ENCODE measurements at regions not wholly inside any gene's neighbourhood (a gene's known extent, or its start where the extent isn't known, plus 50 kb on each side); places are given as distances from the start of the nearest gene placed in this dataset.

- TF ChIP-seq BCL11A (IDR thresholded peaks at IDR 0.05; ENCODE audit: low read depth in 2 of 2, low read length in 2 of 2): no peak
- no peak for TF ChIP-seq GTF2F1 (IDR thresholded peaks at IDR 0.05; ENCODE audit: borderline replicate concordance, low read depth, low read length)
These were observed 141.5 kb upstream of the LRFN2 start (continued) for GRCh38 chr6:40728643-40729042.
